ENCODE measurements at regions not wholly inside any gene's neighbourhood (a gene's known extent, or its start where the extent isn't known, plus 50 kb on each side); places are given as distances from the start of the nearest gene placed in this dataset.

DNA sequence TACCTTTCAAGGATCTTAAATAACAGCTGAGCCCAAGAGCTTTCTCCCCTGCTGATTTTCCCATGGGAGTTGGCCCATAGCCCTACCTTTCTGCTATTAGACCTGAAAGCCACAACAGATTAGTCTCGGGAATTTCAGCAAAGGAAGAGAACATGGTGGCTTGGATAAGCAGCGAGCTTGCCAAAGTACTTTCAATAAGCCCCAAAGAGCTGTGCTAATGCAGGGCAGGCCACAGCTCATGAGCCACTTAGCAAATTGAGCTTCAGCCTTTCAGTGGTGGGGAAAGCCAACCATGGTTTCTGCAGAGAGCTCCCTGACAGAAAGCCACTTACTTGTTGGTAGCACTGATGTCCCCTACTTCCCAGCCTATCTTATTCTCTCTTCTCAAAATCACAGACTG, 217.8 kb upstream of the IRX5 start:
- Histone ChIP-seq H3K9me3 (ENCODE audit: control insufficient read depth in 4 of 4, insufficient read depth in 3 of 4, low read length in 3 of 4) (peaks cover 0 to 4% (median 0%) of the 10 kb centered on the region in 4 donors), H3K36me3 (ENCODE audit: control insufficient read depth in 4 of 4, insufficient read depth in 4 of 4, low read length in 4 of 4) (no peaks in the 10 kb centered on the region), H3K4me1 (ENCODE audit: control insufficient read depth in 5 of 5, insufficient read depth in 5 of 5, low read length in 5 of 5) (peaks cover 0 to 9% (median 0%) of the 10 kb centered on the region in 5 donors), H3K4me3 (no peak overlapping the region), H3K27ac (ENCODE audit: low read depth in 1 of 2, low read length in 1 of 2) (no peak overlapping the region), H3K9ac (ENCODE audit: insufficient read depth in 1 of 2, low read length in 2 of 2) (no peak overlapping the region), H3K27me3 (ENCODE audit: control insufficient read depth in 3 of 3, insufficient read depth in 3 of 3, low read length in 2 of 3) (no peaks in the 10 kb centered on the region)
- DNase-seq (no peak), ATAC-seq (ENCODE audit: insufficient read depth, low FRiP score) (no peak)
- 85 to 86% methylated on average over 2 of the region's 2 CpGs for WGBS, 2 donors
- TF ChIP-seq, protein P1, sequence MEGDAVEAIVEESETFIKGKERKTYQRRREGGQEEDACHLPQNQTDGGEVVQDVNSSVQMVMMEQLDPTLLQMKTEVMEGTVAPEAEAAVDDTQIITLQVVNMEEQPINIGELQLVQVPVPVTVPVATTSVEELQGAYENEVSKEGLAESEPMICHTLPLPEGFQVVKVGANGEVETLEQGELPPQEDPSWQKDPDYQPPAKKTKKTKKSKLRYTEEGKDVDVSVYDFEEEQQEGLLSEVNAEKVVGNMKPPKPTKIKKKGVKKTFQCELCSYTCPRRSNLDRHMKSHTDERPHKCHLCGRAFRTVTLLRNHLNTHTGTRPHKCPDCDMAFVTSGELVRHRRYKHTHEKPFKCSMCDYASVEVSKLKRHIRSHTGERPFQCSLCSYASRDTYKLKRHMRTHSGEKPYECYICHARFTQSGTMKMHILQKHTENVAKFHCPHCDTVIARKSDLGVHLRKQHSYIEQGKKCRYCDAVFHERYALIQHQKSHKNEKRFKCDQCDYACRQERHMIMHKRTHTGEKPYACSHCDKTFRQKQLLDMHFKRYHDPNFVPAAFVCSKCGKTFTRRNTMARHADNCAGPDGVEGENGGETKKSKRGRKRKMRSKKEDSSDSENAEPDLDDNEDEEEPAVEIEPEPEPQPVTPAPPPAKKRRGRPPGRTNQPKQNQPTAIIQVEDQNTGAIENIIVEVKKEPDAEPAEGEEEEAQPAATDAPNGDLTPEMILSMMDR (IDR thresholded peaks at IDR 0.05; ENCODE audit: control extremely low read depth, extremely low read depth), result no peak

DNA sequence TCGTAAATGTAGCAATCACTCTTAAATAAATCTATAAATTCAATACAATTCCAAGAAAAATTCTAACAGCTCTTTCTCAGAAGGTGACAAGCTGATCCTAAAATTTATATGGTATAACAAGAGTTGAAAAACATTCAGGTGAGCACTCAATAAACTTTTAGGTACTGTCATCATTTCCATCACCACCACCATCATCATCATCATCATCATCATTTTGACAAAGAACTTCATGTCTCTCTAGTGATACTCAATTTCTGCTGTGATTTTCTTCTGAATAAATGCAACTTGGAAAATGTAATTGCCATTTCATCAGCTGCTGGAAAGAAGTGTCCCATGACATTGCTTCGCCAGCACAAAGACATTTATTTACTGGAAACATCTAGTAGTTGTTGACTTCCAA, 222.9 kb upstream of the IRX5 start:
- Histone ChIP-seq H3K9ac (ENCODE audit: insufficient read depth in 1 of 2, low read length in 2 of 2) (no peak overlapping the region), H3K27ac (ENCODE audit: low read depth in 1 of 2, low read length in 1 of 2) (no peak overlapping the region), H3K27me3 (ENCODE audit: control insufficient read depth in 3 of 3, insufficient read depth in 3 of 3, low read length in 2 of 3) (peaks cover 0 to 6% (median 0%) of the 10 kb centered on the region in 3 donors), H3K4me3 (no peak overlapping the region), H3K9me3 (ENCODE audit: control insufficient read depth in 4 of 4, insufficient read depth in 3 of 4, low read length in 3 of 4) (peaks cover 0 to 1% (median 0%) of the 10 kb centered on the region in 4 donors), H3K4me1 (ENCODE audit: control insufficient read depth in 5 of 5, insufficient read depth in 5 of 5, low read length in 5 of 5) (no peaks in the 10 kb centered on the region), H3K36me3 (ENCODE audit: control insufficient read depth in 4 of 4, insufficient read depth in 4 of 4, low read length in 4 of 4) (no peaks in the 10 kb centered on the region)
- TF ChIP-seq, protein P1 (IDR thresholded peaks at IDR 0.05; ENCODE audit: control extremely low read depth, extremely low read depth), result no peak
- ATAC-seq (ENCODE audit: insufficient read depth, low FRiP score) (no peak), DNase-seq (no peak)
- 92 to 97% methylated on average over 2 of the region's 2 CpGs for whole genome bisulfite sequencing, 2 donors

DNA sequence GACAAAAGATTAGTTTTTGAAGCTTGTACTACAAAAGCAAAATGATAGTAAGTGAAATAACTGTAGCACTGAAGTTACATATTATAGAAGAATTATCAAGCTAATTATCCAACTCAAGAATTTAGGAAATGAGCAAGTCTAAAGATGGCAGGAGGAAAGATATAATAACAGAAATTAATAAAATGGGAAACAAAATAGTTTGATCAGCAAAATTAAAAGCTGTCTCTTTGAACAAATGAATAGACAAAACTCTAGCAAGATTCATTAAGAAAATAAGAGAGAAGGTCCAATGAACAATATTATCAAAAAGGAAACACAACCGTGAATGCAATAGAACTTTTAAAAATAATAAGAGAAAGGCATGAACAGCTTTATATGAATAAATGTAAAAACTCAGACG, 224.3 kb upstream of the IRX5 start:
- no peaks in the 10 kb centered on the region for H3K36me3 ChIP-seq (ENCODE audit: control insufficient read depth in 4 of 4, insufficient read depth in 4 of 4, low read length in 4 of 4)
- H3K27ac ChIP-seq (ENCODE audit: low read depth in 1 of 2, low read length in 1 of 2), result no peak overlapping the region
- no peaks in the 10 kb centered on the region for H3K4me1 ChIP-seq (ENCODE audit: control insufficient read depth in 5 of 5, insufficient read depth in 5 of 5, low read length in 5 of 5)
- ATAC-seq (ENCODE audit: insufficient read depth, low FRiP score) (no peak), DNase-seq (no peak)
- H3K9me3 ChIP-seq (ENCODE audit: control insufficient read depth in 4 of 4, insufficient read depth in 3 of 4, low read length in 3 of 4), result no peaks in the 10 kb centered on the region
- WGBS, 2 donors, result 88 to 89% methylated on average over 2 of the region's 2 CpGs
- no peak overlapping the region for H3K4me3 ChIP-seq
- no peak overlapping the region for H3K9ac ChIP-seq (ENCODE audit: insufficient read depth in 1 of 2, low read length in 2 of 2)
- H3K27me3 ChIP-seq (ENCODE audit: control insufficient read depth in 3 of 3, insufficient read depth in 3 of 3, low read length in 2 of 3), result peaks cover 0 to 6% (median 0%) of the 10 kb centered on the region in 3 donors
- TF ChIP-seq, protein P1 (IDR thresholded peaks at IDR 0.05; ENCODE audit: control extremely low read depth, extremely low read depth), result no peak

DNA sequence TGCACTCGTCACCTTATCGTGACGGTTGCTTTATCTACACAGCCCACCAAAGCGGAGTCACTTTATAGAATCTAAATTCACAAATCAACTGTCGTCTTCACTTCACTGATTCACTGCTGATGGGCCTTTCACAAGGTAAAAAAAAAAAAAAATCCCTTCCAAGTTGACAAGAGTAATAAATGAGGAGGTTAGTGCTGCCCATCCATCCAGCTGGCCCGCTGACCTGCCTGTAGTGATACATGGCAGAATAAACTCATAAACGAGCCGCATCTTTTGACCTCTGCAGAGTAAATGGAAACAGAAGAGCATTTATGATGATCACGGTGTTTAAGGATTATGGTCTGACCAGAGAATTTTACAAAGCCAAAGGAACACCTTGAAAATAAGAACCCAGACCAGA, 227.3 kb upstream of the IRX5 start:
- Histone ChIP-seq H3K27ac (ENCODE audit: low read depth in 1 of 2, low read length in 1 of 2) (no peak overlapping the region), H3K9ac (ENCODE audit: insufficient read depth in 1 of 2, low read length in 2 of 2) (no peak overlapping the region), H3K4me1 (ENCODE audit: control insufficient read depth in 5 of 5, insufficient read depth in 5 of 5, low read length in 5 of 5) (no peaks in the 10 kb centered on the region), H3K27me3 (ENCODE audit: control insufficient read depth in 3 of 3, insufficient read depth in 3 of 3, low read length in 2 of 3) (peaks cover 0 to 6% (median 0%) of the 10 kb centered on the region in 3 donors), H3K36me3 (ENCODE audit: control insufficient read depth in 4 of 4, insufficient read depth in 4 of 4, low read length in 4 of 4) (no peaks in the 10 kb centered on the region), H3K4me3 (no peak overlapping the region), H3K9me3 (ENCODE audit: control insufficient read depth in 4 of 4, insufficient read depth in 3 of 4, low read length in 3 of 4) (peaks cover 0 to 2% (median 0%) of the 10 kb centered on the region in 4 donors)
- ATAC-seq (ENCODE audit: insufficient read depth, low FRiP score), result no peak
- no peak for DNase-seq
- TF ChIP-seq, protein P1 (IDR thresholded peaks at IDR 0.05; ENCODE audit: control extremely low read depth, extremely low read depth), result no peak
- 79 to 87% methylated on average over 9 of the region's 9 CpGs for WGBS, 2 donors
